ENCODE measurements at regions not wholly inside any gene's neighbourhood (a gene's known extent, or its start where the extent isn't known, plus 50 kb on each side); places are given as distances from the start of the nearest gene placed in this dataset.
"Not testable (repeated sequence)": the region's sequence is repeated elsewhere in the genome, so short reads cannot be mapped to it uniquely, and the experiment has no call there.

DNA sequence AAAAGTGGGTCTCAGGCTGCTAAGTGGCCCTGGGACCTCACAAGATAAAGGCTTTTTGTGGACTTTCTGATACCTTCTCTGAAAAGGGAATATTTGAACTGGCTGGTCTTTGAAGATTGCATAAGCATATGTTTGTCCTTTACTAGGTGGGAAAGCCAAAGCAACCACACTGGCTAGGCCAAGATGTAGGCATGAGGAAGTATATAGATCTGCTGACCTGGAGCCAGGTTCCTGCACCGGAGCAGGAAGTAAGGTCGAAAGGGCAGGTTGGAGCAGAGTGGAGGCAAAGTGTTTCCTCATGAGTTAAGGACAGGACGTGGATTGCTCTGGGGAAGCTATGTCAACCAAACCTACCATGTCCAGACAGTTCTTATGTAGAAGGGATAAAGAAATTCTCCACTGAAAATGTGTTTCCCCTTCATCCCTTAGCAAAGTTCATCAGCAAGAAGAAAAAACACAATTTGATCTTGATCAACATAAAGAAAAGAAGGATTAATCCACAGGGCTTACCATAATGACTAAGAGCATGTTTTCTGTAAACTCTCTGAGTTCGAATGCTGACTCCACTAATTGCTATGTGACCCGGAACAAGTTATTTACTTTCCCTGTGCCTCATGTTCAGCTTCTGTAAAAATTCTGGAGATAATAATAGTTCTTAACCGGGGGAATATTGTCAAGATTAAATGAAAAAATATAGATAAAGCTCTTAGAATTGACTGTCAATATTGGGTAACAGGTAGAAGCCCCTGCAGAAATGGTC, 156.1 kb upstream of the SRD5A2 start:
- DNase-seq: no peak

DNA sequence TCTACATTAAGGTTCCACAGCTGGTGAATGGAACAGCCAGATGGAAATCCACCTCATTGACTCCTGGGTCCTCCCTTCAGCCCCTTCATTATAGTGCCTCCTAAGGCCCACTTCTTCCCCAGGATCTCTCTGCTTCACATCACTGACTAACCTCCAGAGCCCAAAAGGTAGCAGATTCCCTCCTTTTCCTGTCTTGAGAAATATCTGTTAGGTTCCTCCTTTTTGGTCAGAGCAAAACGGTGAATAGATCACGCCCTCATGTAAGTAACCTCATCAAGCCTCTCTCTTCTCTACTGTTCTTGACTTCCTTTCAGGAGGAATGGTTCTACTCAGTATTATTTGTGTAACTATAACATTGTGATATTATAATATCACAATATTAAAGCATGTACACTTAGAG, 155.0 kb upstream of the SRD5A2 start:
- no peak for DNase-seq

DNA sequence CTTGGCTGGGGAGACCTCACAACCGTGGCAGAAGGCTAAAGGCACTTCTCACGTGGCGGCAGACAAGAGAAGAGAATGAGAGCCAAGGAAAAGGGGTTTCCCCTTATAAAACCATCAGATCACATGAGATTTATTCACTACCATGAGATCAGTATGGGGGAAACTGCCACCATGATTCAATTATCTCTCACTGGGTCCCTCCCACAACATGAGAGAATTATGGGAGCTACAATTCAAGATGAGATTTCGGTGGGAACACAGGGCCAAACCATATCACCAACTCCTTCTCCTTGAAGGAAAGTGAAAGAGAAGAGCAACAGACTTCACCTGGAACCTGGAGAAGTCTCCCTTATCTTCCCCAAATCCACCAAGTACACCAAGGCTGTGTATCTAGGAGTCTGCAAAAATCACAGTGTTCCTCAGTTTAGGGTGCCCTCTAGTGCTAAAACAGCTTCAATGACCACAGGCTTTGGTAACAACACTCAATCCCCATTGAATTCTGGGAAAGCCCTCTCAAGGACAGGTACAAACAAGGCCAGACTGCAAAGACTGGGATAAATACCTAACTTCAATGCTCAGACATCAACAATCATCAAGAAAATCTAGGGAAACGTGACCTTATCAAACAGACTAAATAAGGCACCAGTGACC, 148.8 kb upstream of the SRD5A2 start:
- peak; percentile 2 for DNase-seq

DNA sequence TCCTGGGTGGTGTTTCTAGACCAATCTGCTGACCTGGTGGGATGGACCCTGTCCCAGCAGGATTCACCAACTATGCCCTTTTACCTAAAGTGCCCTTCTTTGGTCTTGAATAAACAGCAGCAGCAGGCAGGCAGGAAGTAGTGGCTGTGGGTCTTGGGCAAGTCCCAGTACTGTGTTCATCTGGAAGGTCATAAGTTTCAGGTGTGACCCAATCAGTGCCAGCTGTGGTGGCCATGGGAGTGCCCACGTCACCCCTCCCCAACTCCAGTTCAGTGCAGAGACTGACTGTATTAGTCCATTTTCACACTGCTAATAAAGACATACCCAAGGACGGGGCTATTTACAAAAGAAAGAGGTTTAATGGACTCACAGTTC, 148.3 kb upstream of the SRD5A2 start:
- DNase-seq: no peak

DNA sequence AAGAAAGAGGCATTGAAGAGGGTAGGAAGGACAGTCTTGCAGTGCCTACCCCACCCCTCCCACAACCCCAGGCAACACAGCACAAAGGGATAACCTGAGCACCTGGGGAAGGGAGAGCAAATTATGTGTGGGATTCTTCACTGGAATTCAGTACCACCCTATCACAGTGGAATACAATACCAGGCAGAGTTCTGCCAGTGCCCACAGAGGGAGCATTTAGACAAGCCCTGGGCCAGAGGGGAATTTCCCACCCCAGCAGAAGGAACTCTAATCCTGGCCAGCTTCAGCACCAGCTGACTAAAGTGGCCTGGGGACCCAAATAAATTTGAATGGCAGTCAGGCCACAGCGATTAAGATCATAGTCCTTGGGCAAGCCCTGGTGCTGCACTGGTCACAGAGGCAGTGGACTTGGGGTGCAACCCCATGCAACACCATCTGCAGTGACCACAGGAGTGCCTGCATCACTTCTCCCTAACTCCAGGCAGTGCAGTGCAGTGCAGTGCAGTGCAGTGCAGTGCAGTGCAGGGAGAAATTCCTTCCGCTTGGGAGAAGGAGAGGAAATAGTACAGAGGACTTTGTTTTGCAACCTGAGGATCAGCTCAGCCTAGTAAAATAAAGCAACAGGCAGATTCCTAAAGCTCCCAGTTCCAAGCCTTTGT, 147.8 kb upstream of the SRD5A2 start:
- no peak for DNase-seq

DNA sequence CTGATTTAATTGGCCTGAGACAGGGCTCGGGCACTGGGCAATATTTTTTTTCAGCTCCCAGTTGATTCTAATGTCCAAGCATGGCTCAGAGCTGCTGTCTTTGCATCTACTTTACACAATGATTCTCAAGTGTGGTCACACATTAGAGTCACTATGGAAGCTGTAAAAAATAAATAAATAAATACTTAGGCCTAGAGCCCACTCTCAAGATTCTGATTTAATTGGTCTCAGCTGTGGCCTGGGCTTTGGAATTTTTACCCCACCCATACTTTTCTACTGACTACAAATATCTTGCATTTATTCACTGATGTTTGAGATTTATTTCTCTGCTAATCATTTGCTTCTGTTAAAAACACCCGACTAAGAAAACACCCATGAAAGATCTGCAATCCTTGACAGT, 145.7 kb upstream of the SRD5A2 start:
- no peak for DNase-seq

DNA sequence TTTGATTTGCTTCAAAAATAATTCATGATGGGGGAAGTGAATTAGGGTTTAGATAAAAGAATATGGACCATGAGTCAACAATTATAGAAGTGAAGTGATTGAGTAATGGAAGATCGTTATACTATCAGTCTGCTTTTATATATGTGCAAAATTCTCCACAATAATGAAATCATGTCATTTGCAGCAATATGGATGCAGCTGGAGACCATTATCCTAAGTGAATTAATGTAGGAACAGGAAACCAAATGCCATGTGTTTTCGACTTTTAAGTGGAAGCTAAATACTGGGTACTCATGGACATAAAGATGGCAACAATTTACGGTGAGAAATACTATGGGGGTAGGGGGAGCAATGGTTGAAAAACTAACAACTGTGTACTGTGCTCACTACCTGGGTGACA, 144.7 kb upstream of the SRD5A2 start:
- DNase-seq: no peak

DNA sequence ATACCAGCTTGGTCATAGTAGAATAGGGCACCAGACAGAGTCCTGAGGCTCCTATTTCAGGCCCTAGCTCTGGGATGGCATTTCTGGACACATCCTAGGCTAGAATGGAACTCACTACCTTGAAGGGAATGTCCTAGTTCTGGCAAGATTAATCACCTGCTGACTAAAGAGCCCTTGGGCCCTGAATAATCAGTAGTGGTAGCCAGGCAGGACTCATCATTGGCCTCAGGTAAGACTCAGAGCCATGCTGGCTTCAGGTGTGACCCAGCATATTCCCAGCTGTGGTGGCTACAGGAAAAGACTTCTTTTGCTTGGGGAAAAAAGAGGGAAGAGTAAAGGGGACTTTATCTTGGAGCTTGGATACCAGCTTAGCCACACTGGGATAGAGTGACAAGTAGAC, 131.0 kb upstream of the SRD5A2 start:
- no peak for DNase-seq

DNA sequence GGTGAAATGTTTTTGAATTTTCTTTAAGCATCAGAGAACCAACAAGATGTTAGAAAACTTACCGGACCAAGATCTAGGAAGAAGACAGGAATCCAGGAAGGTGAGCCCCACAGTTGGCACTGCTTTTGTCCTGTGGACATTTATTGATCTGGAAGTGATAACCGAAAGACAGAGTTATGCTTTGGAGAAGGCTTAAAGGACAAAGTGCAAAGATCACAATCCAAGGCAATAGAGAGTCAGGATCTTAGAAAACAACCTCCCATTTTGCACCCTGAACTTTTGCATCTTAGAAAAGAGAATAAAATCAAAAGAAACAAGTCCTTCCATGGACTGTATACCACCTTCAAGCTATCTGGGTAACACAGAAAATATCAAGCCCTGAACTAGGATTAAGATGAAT, 129.4 kb upstream of the SRD5A2 start:
- no peak for DNase-seq

DNA sequence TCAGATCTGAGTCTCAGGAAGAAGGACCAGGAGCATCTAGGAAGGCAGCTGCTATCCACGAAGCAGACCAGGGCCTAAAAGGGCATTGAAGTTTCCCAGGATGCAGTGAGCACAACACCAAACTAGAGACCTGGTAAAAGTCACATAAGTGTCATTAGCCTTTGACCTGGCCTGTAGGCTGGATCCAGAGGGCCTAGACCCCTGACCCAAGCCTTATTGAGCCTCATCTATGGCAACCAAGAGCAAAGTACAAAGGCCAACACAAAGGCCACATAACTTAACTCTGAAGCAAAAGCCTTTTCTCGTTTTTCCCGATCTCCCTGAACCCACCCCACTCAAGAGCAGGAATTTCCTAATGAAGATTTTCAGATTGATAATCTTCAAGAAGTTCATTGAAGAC, 127.3 kb upstream of the SRD5A2 start:
- DNase-seq: no peak

DNA sequence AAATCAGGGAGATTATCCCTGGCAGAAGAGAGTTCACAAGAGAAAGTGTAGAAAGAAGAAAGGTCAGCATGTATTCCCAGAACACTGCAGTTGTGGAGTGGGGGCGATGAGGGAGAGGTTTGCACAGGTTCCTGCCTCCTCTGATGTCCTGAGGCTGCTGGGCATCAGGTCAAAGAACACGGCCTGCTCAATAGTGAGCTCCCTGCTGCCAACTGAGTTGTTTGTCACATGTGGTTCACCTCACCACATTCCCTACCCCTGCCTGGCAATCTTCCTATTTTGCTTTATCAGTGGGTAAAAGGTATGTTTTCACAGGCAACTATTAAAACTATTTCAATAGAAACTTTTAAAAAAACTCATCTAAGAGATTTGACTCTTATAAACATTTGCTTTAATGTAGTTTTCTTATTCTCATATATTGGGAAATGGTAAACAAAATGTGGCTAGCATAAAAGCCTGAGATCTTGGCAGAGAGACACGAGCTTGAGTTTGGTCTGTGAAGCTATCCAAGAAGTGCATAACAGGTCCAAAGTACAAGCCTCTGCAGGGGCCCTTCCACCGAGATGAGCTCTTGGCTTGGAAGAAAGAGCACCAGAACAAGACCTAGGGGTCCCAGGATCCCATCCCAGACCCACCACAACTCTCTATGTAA, 123.9 kb upstream of the SRD5A2 start:
- DNase-seq: no peak

DNA sequence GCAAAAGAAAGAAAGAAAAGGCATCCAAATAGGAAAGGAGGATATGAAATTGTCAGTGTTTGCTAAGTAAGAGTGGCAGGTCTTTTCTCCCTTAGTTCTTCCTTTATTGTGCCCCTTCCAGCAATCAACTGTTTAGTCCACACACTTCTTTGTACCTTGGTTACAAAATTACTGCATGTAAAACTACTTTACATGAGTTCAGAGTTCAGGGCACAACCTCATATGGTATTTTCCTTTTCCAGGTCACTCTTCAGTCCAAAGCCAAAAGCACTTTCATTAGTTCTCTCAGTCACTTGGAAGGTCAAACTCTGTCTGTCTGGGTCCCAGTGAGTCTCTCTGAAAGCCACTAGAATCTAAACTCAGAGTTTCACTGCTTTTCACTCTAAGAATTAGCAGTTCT, 122.5 kb upstream of the SRD5A2 start:
- DNase-seq: no peak

DNA sequence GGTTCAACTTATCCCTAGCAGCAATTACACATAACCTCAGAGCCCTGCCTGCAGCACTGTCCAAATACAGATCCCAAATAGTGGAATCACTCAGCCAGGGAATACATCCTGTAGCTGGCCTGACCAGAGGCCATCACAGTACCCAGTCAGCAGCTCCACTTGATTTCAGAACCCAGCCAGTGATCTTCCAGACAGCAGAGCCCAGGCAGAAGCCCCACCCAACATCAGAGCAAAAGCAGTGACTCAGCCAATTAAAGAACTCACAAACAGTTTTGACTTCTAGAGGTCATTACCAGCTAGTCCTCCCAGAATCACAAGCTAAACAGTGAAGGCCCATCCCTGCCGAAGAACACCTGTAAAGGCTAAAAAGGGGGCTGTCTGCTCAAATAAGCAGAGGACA, 118.0 kb upstream of the SRD5A2 start:
- no peak for DNase-seq

DNA sequence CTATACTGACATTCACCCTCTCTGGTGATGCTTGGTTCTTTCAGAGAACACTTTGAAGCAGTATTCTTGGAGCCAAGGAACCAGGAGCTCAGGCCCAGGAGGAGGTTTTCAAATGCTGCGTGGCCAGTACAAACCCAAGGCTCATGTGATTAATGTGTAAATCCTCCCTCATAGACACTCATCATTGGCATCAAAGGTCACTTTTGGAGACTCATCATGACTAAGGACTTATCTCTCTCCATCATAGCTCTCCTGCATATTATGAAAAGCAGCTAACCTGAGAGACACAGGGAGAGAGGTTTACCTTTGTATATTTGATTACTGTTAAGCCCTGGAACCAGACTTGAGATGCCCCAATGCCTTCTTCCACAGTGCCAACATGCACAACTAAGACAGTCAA, 115.3 kb upstream of the SRD5A2 start:
- DNase-seq: no peak

DNA sequence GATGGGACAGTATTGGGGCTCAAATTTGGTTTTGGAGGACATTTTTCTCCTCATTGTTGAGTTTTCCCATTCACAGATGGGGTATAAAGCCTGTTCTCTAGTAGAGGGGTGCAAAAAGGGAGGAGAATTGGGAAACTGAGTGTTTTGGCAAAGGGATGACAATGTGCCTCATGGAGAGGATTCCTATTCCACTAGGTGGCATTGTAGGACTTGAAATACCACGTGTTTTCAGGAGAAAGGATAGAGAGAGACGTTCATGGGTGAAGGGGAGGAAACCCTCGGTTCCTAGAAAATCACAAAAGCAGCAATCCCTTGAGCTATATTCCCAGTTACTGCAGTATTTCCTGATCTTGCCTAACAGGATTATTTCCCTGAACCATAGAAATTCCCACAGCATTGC, 113.7 kb upstream of the SRD5A2 start:
- no peak for DNase-seq

DNA sequence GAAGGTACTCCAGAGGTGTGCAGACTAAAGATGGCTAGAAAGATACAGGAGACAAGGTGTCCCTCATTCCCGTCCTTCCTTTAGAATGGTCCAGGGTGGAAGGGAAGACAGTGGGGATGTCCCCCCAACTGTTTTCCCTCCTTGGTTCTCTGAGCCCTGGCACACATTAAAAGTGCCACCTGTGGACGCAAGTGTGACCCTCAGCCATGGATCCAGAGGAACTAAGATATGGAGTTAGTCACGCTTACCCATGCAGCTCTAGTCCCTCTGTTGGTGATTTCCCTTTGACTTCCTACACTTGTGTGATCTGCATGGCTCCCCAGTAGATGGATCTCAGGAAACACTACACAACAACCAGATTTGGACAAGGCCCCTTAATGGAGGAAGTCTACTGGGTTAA, 113.1 kb upstream of the SRD5A2 start:
- DNase-seq: no peak

DNA sequence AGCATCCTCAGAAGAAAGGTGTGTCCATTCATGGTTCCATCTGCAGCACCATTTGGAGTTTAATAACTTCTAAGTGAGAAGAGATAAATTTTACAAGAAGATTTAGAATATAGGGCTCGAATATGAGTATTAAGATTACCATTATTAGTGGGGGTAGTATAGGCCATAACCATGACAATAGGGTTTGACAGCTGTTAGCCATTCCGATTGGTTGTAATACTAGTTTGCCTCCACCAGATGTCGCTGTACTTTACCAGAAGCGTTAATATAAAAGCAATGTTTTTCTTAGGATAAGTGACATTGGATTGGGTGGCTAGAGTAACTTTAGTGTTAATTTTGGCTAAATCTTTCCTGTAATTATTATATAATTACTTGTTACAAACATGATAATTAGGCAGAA, 107.5 kb upstream of the SRD5A2 start:
- DNase-seq: no peak

DNA sequence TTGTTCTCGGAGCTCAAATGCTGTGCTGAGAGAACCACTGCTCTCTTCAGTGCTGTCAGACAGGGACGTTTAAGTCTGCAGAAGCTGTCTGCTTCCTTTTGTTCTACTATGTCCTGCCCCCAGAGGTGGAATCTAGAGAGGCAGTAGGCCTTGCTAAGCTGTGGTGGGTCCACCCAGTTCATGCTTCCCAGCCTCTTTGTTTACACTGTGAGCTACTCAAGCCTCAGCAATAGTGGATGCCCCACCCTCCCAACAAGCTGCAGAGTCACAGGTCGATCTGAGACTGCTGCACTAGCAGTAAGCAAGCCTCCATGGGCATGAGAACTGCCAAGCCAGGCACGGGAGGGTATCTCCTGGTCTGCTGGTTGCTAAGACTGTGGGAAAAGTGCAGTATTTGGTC, 102.8 kb upstream of the SRD5A2 start:
- not testable (repeated sequence) for DNase-seq

DNA sequence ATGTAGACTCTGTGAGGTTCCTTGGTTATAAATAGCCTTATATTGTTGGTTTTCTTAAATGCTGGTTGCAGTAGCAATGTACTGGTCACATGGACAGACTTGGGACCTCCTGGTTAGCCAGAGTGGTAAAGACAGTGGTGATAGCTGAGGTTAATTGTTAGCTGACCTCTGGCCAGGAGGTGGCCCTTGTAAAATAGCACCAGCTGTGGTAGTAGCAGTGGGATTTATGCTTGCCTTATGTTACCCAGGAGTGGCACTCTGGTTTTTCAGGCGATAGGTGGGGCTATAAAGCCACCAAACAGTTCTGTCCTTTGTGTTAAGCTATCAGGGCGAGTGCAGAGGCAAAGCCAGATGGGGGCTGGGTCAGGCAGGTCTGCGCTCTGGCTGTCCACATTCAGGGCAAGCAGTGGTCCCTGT, 94.8 kb upstream of the SRD5A2 start:
- no peak for DNase-seq

DNA sequence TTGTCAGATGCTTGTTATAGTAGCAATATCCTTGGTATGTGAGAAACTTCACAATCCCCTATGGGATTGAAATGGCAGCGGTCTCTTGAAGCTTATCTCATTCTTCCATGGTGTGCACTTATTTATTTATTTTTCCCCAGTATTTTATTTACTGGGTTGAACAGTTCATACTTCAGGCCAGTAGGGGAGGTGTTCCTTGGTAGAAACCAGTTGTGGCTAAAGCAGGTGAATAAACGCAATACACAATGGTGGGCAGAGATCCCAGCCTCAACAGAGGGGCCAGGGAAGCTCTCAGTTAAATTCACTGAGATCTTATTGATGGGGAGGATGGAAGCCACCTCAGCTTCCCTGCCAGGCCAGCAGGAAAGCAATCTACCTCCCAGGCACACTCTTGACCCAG, 93.7 kb upstream of the SRD5A2 start:
- no peak for DNase-seq

DNA sequence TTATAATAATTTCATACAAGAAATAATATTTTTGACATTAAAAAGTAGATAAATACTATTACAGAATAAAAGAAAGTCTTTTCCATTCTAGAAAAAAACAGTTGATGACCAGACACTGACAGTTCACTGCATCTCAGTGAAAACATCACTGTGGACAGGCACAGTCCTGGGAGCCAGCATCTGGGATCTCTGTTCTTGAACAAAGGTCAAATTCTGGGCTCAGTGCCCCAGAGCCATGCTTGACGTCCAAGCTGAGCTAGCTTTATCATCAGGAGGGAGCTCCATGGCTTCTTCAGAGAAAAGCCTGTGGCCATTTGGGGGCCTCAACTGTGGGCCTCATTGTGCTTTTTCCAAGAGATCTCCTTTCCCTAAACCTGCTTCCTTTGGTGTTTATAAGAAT, 86.1 kb upstream of the SRD5A2 start:
- DNase-seq: no peak

DNA sequence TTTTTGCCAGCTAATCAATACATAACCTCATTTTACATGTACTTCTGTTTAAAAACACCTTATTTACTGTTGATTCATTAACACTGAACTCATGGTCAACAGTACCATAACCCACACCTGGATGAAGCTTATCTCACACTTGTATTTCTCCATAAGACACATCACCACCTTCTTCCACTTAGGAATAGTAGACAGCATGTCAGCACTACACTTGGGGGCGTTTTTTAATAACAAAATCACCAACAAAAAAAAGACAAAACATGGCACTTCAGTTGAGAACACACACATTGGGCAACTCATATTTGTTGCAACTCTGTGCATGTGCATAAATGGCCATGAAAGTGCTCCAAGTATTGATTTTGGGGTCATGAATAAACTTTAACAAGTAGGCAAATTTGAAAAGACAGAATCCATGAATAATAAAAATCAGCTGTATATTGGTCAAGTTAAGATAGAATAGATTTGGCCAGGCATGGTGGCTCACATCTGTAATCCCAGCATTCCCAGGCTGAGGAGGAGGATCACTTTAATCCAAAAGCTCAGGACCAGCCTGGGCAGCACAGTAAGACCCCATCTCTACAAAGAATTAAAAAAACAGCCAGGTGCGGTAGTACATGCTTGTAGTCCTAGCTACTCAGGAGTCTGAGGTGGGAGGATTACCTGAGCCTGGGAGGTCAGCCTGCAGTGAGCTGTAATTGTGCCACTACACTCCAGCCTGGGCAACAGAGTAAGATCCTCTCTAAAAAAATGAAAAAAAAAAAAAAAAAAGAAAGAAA, 84.4 kb upstream of the SRD5A2 start:
- no peak for DNase-seq

DNA sequence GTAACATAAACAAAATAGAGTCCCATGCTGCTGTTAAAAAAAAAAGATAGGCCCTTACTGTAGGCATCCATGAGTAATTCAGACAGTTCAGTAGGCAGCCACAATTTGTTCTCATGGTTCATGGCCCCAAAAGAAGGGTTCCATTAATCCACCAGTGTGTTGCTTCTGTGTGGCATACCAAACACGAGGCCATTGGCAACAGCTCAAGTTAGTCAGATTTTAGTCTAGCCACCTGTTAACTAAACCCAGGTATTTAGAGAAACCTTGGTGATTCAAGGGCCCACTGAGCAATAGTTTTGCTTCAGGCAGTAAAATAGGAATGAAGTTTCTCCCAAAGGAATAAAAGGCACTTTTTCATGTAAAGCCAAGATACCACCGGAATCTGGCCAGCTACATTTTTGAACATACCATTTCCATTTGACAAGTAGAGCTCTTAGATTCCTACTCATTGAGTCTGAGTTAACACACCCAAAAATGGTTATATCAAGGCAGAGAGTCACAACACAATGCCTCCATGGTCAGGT, 80.1 kb upstream of the SRD5A2 start:
- no peak for DNase-seq
